Neural cell (in vitro differentiated cells): ENCODE measurements at regions not wholly inside any gene's neighbourhood (a gene's known extent, or its start where the extent isn't known, plus 50 kb on each side); places are given as distances from the start of the nearest gene placed in this dataset.

ENCODE experiments used
- H2AFZ ChIP-seq: fragments of 200-600, 300-800 bp; sonication (generic), shearing (Covaris generic); 2 replicates; pipeline ENCODE4 v1.6.0; 2014; ENCODE audit warnings: low read depth, mild to moderate bottlenecking, antibody characterized with exemption, low read length, moderate library complexity
- H3F3A ChIP-seq: fragments of 200-600 bp; shearing (Covaris generic); 2 replicates; pipeline ENCODE4 v1.6.1; 2016; ENCODE audit warnings: mild to moderate bottlenecking, moderate library complexity, mixed read lengths, antibody characterized with exemption, low read length; ENCODE audit not compliant: insufficient read depth, poor library complexity, severe bottlenecking
- H3K27ac ChIP-seq: fragments of 200-600, 300-800 bp; sonication (generic), shearing (Covaris generic); 2 replicates; pipeline ENCODE4 v1.5.1; 2014; ENCODE audit warnings: mild to moderate bottlenecking, low read length, moderate library complexity
- H3K27me3 ChIP-seq: fragments of 300-800, 200-600 bp; sonication (generic), shearing (Covaris generic); 2 replicates; pipeline ENCODE4 v1.6.0; 2014; ENCODE audit warnings: mild to moderate bottlenecking, low read depth, low read length, moderate library complexity; ENCODE audit not compliant: insufficient read depth
- H3K36me3 ChIP-seq: fragments of 300-800, 200-600 bp; sonication (generic), shearing (Covaris generic); 2 replicates; pipeline ENCODE4 v1.5.1; 2014; ENCODE audit warnings: mild to moderate bottlenecking, antibody characterized with exemption, low read length, moderate library complexity; ENCODE audit not compliant: insufficient read depth
- H3K4me2 ChIP-seq: fragments of 300-800, 200-600 bp; sonication (generic), shearing (Covaris generic); 2 replicates; pipeline ENCODE4 v1.6.0; 2014; ENCODE audit warnings: mild to moderate bottlenecking, low read length
- H3K4me3 ChIP-seq: fragments of 300-800, 200-600 bp; sonication (generic), shearing (Covaris generic); 2 replicates; pipeline ENCODE4 v1.5.1; 2014; ENCODE audit warnings: mild to moderate bottlenecking, low read length, moderate library complexity
- H3K79me2 ChIP-seq: fragments of 200-600 bp; shearing (Covaris generic); replicated peaks from 2 replicates; pipeline ENCODE4 v1.6.0; 2014; ENCODE audit warnings: mild to moderate bottlenecking, low read length, moderate library complexity; ENCODE audit not compliant: insufficient read depth
- H3K9ac ChIP-seq: fragments of 300-800, 200-600 bp; sonication (generic), shearing (Covaris generic); 2 replicates; pipeline ENCODE4 v1.6.1; 2016; ENCODE audit warnings: mild to moderate bottlenecking, low read length, mixed read lengths
- H3K9me2 ChIP-seq: fragments of 200-600 bp; shearing (Covaris generic); 2 replicates; pipeline ENCODE4 v1.6.1; 2016; ENCODE audit warnings: mild to moderate bottlenecking, low read length, mixed read lengths; ENCODE audit not compliant: insufficient read depth
- H3K9me3 ChIP-seq: fragments of 200-600, 300-800 bp; sonication (generic), shearing (Covaris generic); 2 replicates; pipeline ENCODE4 v1.6.1; 2016; ENCODE audit warnings: mild to moderate bottlenecking, mixed run types, low read length, moderate library complexity, mixed read lengths
- H4K20me1 ChIP-seq: fragments of 200-600 bp; shearing (Covaris generic); 2 replicates; pipeline ENCODE4 v1.6.1; 2016; ENCODE audit warnings: mild to moderate bottlenecking, mixed run types; ENCODE audit not compliant: insufficient read depth
- CTCF ChIP-seq: fragments of 450-650 bp; IDR thresholded peaks from 2 replicates; pipeline ENCODE4 v1.5.1; 2014; ENCODE audit warnings: antibody characterized with exemption, mild to moderate bottlenecking, moderate library complexity; ENCODE audit not compliant: poor library complexity, severe bottlenecking
- EP300 ChIP-seq: fragments of 450-650 bp; conservative IDR thresholded peaks from 2 replicates; pipeline ENCODE4 v1.6.1; 2014; ENCODE audit warnings: antibody characterized with exemption, mild to moderate bottlenecking, moderate library complexity; ENCODE audit not compliant: poor library complexity, severe bottlenecking
- EZH2 ChIP-seq: fragments of 200-600, 300-800 bp; shearing (Covaris generic), sonication (generic); IDR thresholded peaks from 2 replicates; pipeline ENCODE4 v1.6.1; 2014; ENCODE audit warnings: antibody characterized with exemption, low read length, borderline replicate concordance, mild to moderate bottlenecking; ENCODE audit not compliant: insufficient read depth, poor library complexity, severe bottlenecking
- MXI1 ChIP-seq: fragments of 450-650 bp; conservative IDR thresholded peaks from 2 replicates; pipeline ENCODE4 v1.6.1; 2014; ENCODE audit warnings: antibody characterized with exemption, mild to moderate bottlenecking; ENCODE audit not compliant: poor library complexity, severe bottlenecking
- POLR2AphosphoS5 ChIP-seq: IDR thresholded peaks from 2 replicates; pipeline ENCODE4 v1.6.1; 2012
- RAD21 ChIP-seq: fragments of 450-650 bp; conservative IDR thresholded peaks from 2 replicates; pipeline ENCODE4 v1.6.1; 2014; ENCODE audit warnings: antibody characterized with exemption, mild to moderate bottlenecking, moderate library complexity
- REST ChIP-seq: IDR thresholded peaks from 2 replicates; pipeline ENCODE4 v1.6.1; 2012; ENCODE audit warnings: borderline replicate concordance
- SMC3 ChIP-seq: fragments of 450-650 bp; conservative IDR thresholded peaks from 2 replicates; pipeline ENCODE4 v1.6.1; 2014; ENCODE audit warnings: antibody characterized with exemption, mild to moderate bottlenecking, moderate library complexity; ENCODE audit not compliant: poor library complexity
- TAF1 ChIP-seq: IDR thresholded peaks from 2 replicates; pipeline ENCODE4 v1.6.1; 2012; ENCODE audit warnings: low read depth

- H3K79me2 ChIP-seq: no peaks in the 10 kb centered on the region
- no peaks in the 10 kb centered on the region for H3K9me2 ChIP-seq
- no peak overlapping the region for H3K4me3 ChIP-seq
- H3K27ac ChIP-seq: no peak overlapping the region
- no peak overlapping the region for H2AFZ ChIP-seq
- no peaks in the 10 kb centered on the region for H3K36me3 ChIP-seq
- TF ChIP-seq MXI1: no peak
- no peak for TF ChIP-seq CTCF
- no peak for TF ChIP-seq TAF1
- no peak for TF ChIP-seq SMC3
- no peak for TF ChIP-seq RAD21
- no peak for TF ChIP-seq REST
- no peak for TF ChIP-seq EP300
- TF ChIP-seq POLR2AphosphoS5: no peak
- TF ChIP-seq EZH2: no peak
- no peaks in the 10 kb centered on the region for H4K20me1 ChIP-seq
- H3K4me2 ChIP-seq: no peak overlapping the region
- no peaks in the 10 kb centered on the region for H3F3A ChIP-seq
- no peak overlapping the region for H3K9ac ChIP-seq
- H3K9me3 ChIP-seq: no peaks in the 10 kb centered on the region
- no peaks in the 10 kb centered on the region for H3K27me3 ChIP-seq
Measured at GRCh38 chr13:44133626-44134025, 240.0 kb upstream of the SERP2 start.

GRCh38 chr13:44135566-44135965, 238.1 kb upstream of the SERP2 start:
- Histone ChIP-seq H3K79me2 (no peaks in the 10 kb centered on the region), H2AFZ (no peak overlapping the region)

More at GRCh38 chr13:44135566-44135965, 238.1 kb upstream of the SERP2 start:
- Histone ChIP-seq H3K4me2 (no peak overlapping the region), H3K9me3 (no peaks in the 10 kb centered on the region), H3K4me3 (no peak overlapping the region), H3K27ac (no peak overlapping the region), H3F3A (no peaks in the 10 kb centered on the region), H3K27me3 (no peaks in the 10 kb centered on the region), H4K20me1 (no peaks in the 10 kb centered on the region), H3K9me2 (no peaks in the 10 kb centered on the region), H3K9ac (no peak overlapping the region), H3K36me3 (no peaks in the 10 kb centered on the region)
- no peak for TF ChIP-seq POLR2AphosphoS5
- TF ChIP-seq MXI1: no peak
- no peak for TF ChIP-seq EP300
- TF ChIP-seq REST: no peak
- no peak for TF ChIP-seq CTCF
- TF ChIP-seq SMC3: no peak
- no peak for TF ChIP-seq EZH2
- TF ChIP-seq RAD21: no peak
